Epithelial cell of proximal tubule (primary cell): ENCODE measurements at regions not wholly inside any gene's neighbourhood (a gene's known extent, or its start where the extent isn't known, plus 50 kb on each side); places are given as distances from the start of the nearest gene placed in this dataset.

Source experiments
- DNase-seq: peaks from one replicate; pipeline ENCODE4 v3.0.0-alpha.2; 2011; ENCODE audit warnings: low read depth
- H3K4me3 ChIP-seq: 2 replicates; pipeline ENCODE4 v1.5.1; 2011; ENCODE audit warnings: low read depth, mild to moderate bottlenecking, low read length
- TF ChIP-seq, protein P1 (sequence below): conservative IDR thresholded peaks from 2 replicates; pipeline ENCODE4 v1.5.1; 2012; ENCODE audit warnings: low read depth, mild to moderate bottlenecking, low read length

DNA sequence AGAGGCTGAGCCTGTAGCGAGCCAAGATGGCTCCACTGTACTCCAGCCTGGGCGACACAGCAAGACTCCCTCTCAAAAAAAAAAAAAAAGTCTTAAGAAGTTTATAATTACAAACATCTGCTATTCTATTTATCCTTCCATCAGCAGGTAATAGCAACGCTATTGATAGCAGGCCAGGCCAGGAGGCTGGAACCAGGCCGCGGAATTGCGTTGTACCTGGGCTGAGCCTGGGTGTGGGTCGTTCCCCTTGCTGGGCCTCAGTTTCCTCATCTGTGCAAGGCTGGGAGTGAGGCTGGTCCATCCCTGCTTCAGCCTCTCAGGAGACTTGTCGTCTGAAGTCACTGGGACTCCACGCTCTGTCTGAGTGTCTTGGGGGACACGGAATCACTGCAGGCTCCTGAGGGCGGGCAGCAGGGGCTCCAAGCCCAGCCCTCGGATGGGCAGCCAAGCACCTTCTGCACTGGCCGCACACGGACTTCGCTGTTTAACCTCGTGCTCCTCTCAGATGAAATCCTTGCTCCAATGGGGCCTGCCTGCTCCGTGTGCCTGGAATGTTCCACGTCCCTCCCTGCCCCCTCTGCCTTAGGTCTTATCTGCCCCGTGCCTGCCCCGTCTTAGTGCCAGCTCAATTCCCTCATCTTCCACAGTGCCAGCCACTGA lies 103.9 kb upstream of the C1orf174 start:
- TF ChIP-seq, protein P1, sequence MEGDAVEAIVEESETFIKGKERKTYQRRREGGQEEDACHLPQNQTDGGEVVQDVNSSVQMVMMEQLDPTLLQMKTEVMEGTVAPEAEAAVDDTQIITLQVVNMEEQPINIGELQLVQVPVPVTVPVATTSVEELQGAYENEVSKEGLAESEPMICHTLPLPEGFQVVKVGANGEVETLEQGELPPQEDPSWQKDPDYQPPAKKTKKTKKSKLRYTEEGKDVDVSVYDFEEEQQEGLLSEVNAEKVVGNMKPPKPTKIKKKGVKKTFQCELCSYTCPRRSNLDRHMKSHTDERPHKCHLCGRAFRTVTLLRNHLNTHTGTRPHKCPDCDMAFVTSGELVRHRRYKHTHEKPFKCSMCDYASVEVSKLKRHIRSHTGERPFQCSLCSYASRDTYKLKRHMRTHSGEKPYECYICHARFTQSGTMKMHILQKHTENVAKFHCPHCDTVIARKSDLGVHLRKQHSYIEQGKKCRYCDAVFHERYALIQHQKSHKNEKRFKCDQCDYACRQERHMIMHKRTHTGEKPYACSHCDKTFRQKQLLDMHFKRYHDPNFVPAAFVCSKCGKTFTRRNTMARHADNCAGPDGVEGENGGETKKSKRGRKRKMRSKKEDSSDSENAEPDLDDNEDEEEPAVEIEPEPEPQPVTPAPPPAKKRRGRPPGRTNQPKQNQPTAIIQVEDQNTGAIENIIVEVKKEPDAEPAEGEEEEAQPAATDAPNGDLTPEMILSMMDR, result no peak
- H3K4me3 ChIP-seq, result no peak overlapping the region
- DNase-seq, result no peak

DNA sequence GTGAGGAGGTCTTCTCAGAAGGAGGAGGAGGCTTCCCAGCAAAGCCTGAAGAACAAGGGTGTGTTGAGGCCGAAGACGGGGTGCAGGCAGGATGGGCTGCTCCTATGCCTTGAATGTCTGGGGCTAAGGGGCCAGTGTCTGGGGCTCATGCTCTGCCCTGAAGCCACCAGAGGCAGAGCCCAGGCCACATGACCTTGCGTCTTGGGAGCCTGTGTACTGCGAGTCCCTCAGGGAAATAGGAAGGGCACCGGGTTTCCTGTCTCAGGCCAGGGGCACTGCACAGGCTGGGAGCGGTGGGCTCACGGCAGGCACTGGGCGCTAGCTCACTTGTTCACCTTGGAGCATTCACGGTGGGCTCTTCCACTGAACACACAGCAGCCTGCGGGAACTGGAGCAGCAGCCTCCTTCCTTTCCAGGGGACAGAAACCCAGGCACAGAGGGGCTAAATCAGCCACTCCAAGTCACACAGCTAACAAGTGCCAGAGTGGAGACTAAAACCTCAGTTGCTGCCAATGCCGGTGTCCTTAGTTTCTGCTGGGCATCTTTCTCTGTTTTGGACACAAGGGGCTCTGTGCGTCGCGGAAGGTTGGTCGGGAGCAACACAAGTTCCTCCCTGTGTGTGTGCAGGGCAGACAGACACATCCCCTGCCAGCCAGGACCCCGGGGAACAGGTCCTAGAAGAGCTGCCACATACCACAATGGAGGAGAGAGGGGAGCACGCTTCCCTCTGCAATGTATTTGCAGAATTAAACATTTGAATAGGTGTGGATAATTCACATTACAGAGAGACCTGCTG lies 104.8 kb upstream of the C1orf174 start:
- DNase-seq, result no peak

DNA sequence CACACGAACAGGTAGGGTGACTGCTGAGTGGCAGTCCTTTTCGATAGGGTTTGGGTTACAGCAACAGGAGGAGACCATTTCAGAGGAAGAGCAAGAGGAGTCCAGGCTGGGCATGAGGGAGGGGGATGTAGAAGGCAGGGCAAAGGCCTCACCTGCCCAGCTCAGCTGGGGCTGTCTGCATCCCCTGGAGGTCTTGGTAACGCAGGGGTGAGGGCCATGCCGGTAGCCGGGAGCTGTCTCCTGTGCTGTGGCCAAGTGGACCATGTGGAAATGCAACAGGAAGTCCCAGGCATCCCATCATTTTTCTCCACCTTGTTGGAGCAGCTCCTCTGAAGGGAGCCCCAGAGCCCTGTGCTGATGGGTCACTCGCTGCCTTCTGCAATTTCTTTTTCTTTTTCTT lies 105.4 kb upstream of the C1orf174 start:
- H3K4me3 ChIP-seq, result no peak overlapping the region
- no peak for DNase-seq
- TF ChIP-seq, protein P1, result no peak

More for the DNA sequence above, 104.8 kb upstream of the C1orf174 start:
- H3K4me3 ChIP-seq, result no peak overlapping the region
- TF ChIP-seq, protein P1, result no peak

DNA sequence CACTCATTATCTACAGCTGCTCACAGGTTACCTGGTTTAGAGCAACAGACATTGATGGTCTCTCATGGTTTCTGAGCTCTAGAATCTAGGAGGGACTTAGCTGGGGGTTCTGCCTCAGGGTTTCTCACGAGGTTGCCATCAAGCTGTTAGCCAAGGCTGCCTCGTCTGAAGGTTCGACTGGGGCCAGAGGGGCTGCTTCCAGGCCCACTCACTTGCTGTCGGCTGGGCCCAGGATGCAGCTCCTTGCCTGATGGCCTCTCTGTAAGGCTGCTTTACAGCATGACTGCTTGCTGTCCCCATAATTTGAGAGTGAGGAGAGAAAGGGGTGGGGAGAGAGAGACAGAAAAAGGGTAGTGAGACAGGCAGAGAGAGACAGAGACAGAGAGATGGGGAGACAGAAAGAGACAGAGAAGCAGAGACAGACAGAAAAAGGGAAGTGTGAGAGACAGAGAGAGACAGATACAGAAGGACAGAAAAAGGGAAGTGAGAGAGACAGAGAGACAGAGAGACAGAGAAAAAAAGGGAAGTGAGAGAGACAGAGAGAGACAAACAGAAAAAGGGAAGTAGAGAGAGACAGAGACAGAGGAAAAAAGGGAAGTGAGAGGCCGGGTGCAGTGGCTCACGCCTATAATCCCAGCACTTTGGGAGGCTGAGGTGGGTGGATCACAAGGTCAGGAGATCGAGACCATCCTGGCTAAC lies 106.8 kb upstream of the C1orf174 start:
- H3K4me3 ChIP-seq, result no peak overlapping the region
- no peak for DNase-seq
- TF ChIP-seq, protein P1, result no peak

DNA sequence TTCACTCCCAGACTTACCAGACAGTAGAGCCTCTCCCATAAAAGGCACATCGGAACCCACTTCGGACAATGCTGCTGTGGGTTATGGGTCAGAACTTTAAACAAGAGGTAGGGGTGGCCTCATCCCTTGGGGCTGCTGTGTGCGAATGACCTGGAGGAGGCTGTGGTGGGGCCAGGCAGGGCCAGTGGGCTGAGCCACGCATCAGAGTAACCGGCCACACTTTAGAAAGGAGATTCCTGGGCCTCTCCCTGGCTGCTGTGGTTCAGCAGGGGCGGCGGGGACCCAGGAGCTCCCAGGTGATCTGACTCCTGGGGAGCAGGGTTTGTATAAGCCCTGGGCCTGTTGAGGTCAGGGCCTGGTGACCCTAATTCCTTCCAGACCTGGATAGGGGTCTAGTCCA lies 110.2 kb upstream of the C1orf174 start:
- TF ChIP-seq, protein P1, result no peak
- no peak for DNase-seq
- no peak overlapping the region for H3K4me3 ChIP-seq

DNA sequence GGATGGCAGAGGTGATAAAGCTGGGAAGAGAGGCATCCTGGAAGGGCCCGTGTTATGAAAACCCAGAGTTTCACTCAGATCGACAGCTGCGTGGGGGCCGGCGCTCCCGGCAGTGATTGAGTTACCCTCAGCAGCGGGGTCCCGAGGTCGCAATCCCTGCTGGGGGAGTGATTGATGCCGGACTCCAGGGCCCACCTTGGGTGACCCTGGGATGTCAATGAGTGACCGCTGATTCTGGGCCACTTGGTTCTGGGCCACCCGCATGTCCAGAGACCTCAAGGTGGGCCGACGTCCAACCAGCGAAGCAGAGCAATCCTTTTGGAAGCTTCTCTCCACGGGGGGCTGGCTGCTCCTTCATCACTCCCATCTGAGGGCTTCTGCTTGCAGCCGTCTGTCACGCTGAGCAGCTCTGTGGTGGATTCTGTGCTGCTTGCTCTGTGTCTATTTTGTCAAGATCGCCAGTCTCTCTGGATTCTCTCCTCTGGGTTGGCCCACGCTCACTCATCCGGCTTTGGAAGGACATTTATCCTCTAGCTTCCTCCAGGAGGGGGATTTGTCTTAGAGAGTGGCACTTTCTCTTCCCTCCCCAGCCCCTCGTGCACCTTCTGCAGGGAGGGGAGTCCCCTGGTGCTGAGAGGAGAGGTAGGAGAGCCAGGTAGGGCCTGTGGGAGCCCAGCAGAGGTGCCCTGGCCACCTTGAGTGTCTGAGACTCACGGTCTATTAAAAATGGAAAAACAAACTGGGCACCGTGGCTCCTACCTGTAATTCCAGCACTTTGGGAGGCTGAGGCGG lies 110.9 kb upstream of the C1orf174 start:
- DNase-seq, result no peak
- TF ChIP-seq, protein P1, result no peak
- H3K4me3 ChIP-seq, result no peak overlapping the region
